B cell (primary cell): ENCODE measurements at regions not wholly inside any gene's neighbourhood (a gene's known extent, or its start where the extent isn't known, plus 50 kb on each side); places are given as distances from the start of the nearest gene placed in this dataset.

Experiments used
- CTCF ChIP-seq: fragments of 200-600 bp; IDR thresholded peaks from one replicate; pipeline ENCODE4 v1.8.0; 2022; ENCODE audit warnings: antibody characterized with exemption, mild to moderate bottlenecking
- EZH2 ChIP-seq: IDR thresholded peaks from 2 replicates; pipeline ENCODE4 v1.6.1; 2012; ENCODE audit warnings: borderline replicate concordance, low read depth, mild to moderate bottlenecking, moderate library complexity, low read length; ENCODE audit not compliant: insufficient read depth, poor library complexity, severe bottlenecking

DNA sequence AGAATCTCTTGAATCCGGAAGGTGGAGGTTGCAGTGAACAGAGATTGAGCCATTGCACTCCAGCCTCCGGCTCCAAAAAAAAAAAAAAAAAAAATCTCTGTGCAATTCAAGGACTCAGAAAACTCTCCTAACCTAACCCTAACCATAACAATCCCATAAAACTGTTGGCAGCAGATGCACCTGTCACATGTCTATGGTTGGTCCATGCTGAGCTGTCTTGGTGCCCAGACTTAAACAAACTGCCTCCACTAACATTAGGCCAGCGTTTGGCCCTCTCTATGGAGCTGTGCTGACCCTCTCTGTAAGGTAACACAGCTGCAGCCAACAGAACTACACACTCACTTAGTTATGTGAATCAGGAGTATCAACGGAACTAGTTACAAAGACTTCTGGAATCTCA lies 132.5 kb upstream of the PTER start:
- no peak for TF ChIP-seq CTCF
- no peak for TF ChIP-seq EZH2
